ENCODE measurements at regions not wholly inside any gene's neighbourhood (a gene's known extent, or its start where the extent isn't known, plus 50 kb on each side); places are given as distances from the start of the nearest gene placed in this dataset.
A peak's percentile ranks its signal among the peaks of the same experiment; 100 is the strongest.
"Not testable (repeated sequence)": the region's sequence is repeated elsewhere in the genome, so short reads cannot be mapped to it uniquely, and the experiment has no call there.

DNA sequence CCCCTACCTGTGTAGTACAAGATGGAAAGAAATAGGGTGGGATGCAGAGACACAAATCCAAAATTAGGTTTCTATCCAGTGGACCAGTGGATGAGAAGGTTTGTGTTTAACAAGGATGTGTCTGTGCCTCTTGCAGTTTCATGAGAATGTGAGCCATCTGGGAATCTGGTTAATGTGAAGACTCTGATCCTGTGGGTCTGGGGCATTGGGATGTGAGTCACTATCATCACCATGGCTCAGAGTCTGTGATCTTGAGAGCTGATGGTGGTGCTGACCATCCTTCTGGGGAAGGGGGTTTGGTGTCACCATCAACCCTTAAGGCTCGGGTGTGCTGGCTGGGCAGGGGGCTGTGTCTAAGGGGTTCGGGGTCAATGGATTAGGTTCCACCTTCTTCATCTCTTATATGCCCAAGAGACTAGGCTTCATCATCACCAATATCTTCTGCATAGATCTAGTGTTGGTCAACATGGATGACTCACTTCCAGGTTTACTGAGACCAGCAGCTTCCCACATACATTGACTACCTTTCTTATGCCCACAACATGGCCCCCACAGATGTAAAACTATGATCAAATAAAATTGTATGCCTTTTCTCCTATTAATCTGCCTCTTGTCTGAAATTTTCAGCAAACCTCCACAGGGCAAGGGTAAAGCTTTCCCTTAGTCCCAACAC, 65.7 kb upstream of the MID1 start:
- Histone ChIP-seq H2AFZ (ENCODE audit: low read length) (no peak overlapping the region), H3K4me1 (ENCODE audit: insufficient read depth, low read length) (no peaks in the 10 kb centered on the region), H3K9me3 (ENCODE audit: low read depth, low read length) (no peaks in the 10 kb centered on the region), H3K4me2 (ENCODE audit: insufficient read depth, low read length) (no peak overlapping the region), H3K27me3 (ENCODE audit: insufficient read depth, low read length) (no peaks in the 10 kb centered on the region), H3K79me2 (ENCODE audit: insufficient read depth, low read length) (no peaks in the 10 kb centered on the region), H3K4me3 (ENCODE audit: insufficient read depth, low read length) (no peak overlapping the region), H4K20me1 (ENCODE audit: insufficient read depth, low read length) (no peaks in the 10 kb centered on the region), H3K27ac (ENCODE audit: low read depth, low read length) (no peak overlapping the region), H3K36me3 (ENCODE audit: insufficient read depth, low read length) (no peaks in the 10 kb centered on the region)
- peak; percentile 6 for DNase-seq (ENCODE audit: insufficient read length, low spot score, missing footprints)
- TF ChIP-seq, protein P1, sequence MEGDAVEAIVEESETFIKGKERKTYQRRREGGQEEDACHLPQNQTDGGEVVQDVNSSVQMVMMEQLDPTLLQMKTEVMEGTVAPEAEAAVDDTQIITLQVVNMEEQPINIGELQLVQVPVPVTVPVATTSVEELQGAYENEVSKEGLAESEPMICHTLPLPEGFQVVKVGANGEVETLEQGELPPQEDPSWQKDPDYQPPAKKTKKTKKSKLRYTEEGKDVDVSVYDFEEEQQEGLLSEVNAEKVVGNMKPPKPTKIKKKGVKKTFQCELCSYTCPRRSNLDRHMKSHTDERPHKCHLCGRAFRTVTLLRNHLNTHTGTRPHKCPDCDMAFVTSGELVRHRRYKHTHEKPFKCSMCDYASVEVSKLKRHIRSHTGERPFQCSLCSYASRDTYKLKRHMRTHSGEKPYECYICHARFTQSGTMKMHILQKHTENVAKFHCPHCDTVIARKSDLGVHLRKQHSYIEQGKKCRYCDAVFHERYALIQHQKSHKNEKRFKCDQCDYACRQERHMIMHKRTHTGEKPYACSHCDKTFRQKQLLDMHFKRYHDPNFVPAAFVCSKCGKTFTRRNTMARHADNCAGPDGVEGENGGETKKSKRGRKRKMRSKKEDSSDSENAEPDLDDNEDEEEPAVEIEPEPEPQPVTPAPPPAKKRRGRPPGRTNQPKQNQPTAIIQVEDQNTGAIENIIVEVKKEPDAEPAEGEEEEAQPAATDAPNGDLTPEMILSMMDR (IDR thresholded peaks at IDR 0.05; ENCODE audit: extremely low read depth, low read depth, low read length), result no peak

DNA sequence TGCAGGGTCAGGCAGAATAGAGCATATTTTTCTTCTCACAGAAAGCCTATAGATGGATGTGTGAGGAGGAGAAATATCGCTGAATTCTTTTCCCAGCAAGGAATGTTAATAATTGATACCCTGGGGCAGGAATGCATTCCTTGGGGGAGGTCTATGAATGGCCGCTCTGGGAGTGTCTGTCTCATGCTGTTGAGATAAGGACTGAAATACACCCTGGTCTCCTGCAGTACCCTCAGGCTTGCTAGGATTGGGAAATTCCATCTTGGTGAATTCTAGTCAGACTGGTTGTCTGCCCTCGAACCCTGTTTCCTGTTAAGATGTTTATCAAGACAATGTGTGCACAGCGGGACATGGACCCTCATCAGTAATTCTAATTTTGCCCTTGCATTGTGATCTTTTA, 71.4 kb upstream of the MID1 start:
- not testable (repeated sequence) for H3K9me3 ChIP-seq (ENCODE audit: low read depth, low read length); H3K4me1 ChIP-seq (ENCODE audit: insufficient read depth, low read length); H3K79me2 ChIP-seq (ENCODE audit: insufficient read depth, low read length); H3K36me3 ChIP-seq (ENCODE audit: insufficient read depth, low read length); H2AFZ ChIP-seq (ENCODE audit: low read length); DNase-seq (ENCODE audit: insufficient read length, low spot score, missing footprints); H3K4me2 ChIP-seq (ENCODE audit: insufficient read depth, low read length); H3K27ac ChIP-seq (ENCODE audit: low read depth, low read length); H3K27me3 ChIP-seq (ENCODE audit: insufficient read depth, low read length); H3K4me3 ChIP-seq (ENCODE audit: insufficient read depth, low read length); H4K20me1 ChIP-seq (ENCODE audit: insufficient read depth, low read length)

DNA sequence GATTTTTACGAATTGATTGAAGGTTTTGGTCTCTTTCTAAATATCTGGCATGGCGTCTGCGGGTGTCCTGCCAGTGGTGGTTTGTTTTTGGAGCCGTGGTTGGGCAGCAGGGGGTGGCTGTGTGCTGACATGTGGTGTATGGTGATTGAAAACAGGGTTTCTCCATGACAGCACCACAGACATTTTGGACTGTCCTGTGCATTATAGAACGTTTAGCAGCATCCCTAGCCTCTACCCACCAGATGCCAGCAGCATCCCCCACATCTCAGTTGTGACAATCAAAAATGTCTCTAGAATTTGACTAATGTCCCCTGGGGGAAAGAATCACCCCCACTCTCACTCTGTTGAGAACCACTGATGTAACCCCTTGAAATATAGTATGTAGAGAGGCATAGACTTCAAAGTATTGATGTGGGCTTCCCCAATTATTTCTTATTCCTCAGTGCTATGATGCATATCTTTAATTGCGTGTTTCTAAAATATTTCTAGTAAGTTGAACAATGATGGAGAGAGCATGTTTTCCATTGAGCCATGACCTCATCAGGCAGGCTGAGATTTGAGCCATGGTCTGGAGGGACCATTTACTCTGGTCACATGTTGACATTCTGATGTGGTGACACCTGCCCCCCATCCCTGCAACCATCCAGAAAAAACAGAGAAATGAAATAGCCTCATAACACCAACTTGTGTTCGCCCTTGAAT, 77.4 kb upstream of the MID1 start:
- Histone ChIP-seq H3K27ac (ENCODE audit: low read depth, low read length) (no peak overlapping the region), H2AFZ (ENCODE audit: low read length) (no peak overlapping the region), H3K27me3 (ENCODE audit: insufficient read depth, low read length) (no peaks in the 10 kb centered on the region), H3K4me3 (ENCODE audit: insufficient read depth, low read length) (no peak overlapping the region), H3K4me1 (ENCODE audit: insufficient read depth, low read length) (peaks cover 4% of the 10 kb centered on the region), H3K36me3 (ENCODE audit: insufficient read depth, low read length) (no peaks in the 10 kb centered on the region), H3K4me2 (ENCODE audit: insufficient read depth, low read length) (peak overlapping the region; percentile 28), H3K79me2 (ENCODE audit: insufficient read depth, low read length) (no peaks in the 10 kb centered on the region), H4K20me1 (ENCODE audit: insufficient read depth, low read length) (no peaks in the 10 kb centered on the region), H3K9me3 (ENCODE audit: low read depth, low read length) (no peaks in the 10 kb centered on the region)
- TF ChIP-seq, protein P1 (IDR thresholded peaks at IDR 0.05; ENCODE audit: extremely low read depth, low read depth, low read length), result no peak
- DNase-seq (ENCODE audit: insufficient read length, low spot score, missing footprints), result peak; percentile 44

DNA sequence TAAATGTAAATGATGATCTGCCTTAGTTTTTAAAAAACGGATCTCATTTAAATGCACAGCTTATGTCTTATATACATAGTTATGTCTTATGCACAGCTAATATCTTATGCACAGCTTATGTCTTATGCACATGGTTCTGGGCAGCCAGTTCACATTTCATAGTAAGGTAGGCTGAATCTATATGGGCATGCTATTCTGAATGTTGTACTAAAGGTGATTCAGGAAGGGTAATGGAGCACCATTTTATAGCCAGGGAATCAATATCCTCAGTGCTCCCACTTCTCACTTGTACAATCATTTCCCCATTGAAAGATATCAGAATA, 77.9 kb upstream of the MID1 start:
- no peaks in the 10 kb centered on the region for H3K36me3 ChIP-seq (ENCODE audit: insufficient read depth, low read length)
- H3K79me2 ChIP-seq (ENCODE audit: insufficient read depth, low read length), result no peaks in the 10 kb centered on the region
- H3K4me1 ChIP-seq (ENCODE audit: insufficient read depth, low read length), result peaks cover 4% of the 10 kb centered on the region
- no peaks in the 10 kb centered on the region for H4K20me1 ChIP-seq (ENCODE audit: insufficient read depth, low read length)
- H3K27me3 ChIP-seq (ENCODE audit: insufficient read depth, low read length), result no peaks in the 10 kb centered on the region
- H3K9me3 ChIP-seq (ENCODE audit: low read depth, low read length), result no peaks in the 10 kb centered on the region
- DNase-seq (ENCODE audit: insufficient read length, low spot score, missing footprints), result no peak
- no peak overlapping the region for H2AFZ ChIP-seq (ENCODE audit: low read length)
- no peak overlapping the region for H3K27ac ChIP-seq (ENCODE audit: low read depth, low read length)
- no peak overlapping the region for H3K4me2 ChIP-seq (ENCODE audit: insufficient read depth, low read length)
- TF ChIP-seq, protein P1 (IDR thresholded peaks at IDR 0.05; ENCODE audit: extremely low read depth, low read depth, low read length), result no peak
- no peak overlapping the region for H3K4me3 ChIP-seq (ENCODE audit: insufficient read depth, low read length)
